Choroid plexus epithelial cell (primary cell): ENCODE measurements at regions not wholly inside any gene's neighbourhood (a gene's known extent, or its start where the extent isn't known, plus 50 kb on each side); places are given as distances from the start of the nearest gene placed in this dataset.
"Not testable (repeated sequence)": the region's sequence is repeated elsewhere in the genome, so short reads cannot be mapped to it uniquely, and the experiment has no call there.

Experiments used
- DNase-seq: peaks from one replicate; pipeline ENCODE4 v3.0.0-alpha.2; 2010; ENCODE audit warnings: low read depth
- H3K4me3 ChIP-seq: 2 replicates; pipeline ENCODE4 v1.5.1; 2011; ENCODE audit warnings: low read depth, mild to moderate bottlenecking, control low read depth, low read length, moderate library complexity
- CTCF ChIP-seq: conservative IDR thresholded peaks from 2 replicates; pipeline ENCODE4 v1.5.1; 2011; ENCODE audit warnings: low read depth, mild to moderate bottlenecking, control low read depth, inconsistent platforms, low read length, moderate library complexity

GRCh38 chr1:148264374-148265276, 112.5 kb upstream of the NBPF11 start:
- H3K4me3 ChIP-seq: peak overlapping the region; percentile 65
- no peak for TF ChIP-seq CTCF
- DNase-seq: peak; percentile 84

- no peak for TF ChIP-seq CTCF
- peak overlapping the region; percentile 65 for H3K4me3 ChIP-seq
- DNase-seq: no peak
These were observed 111.8 kb upstream of the NBPF11 start for GRCh38 chr1:148263906-148264255.

GRCh38 chr1:148263128-148263905, 111.2 kb upstream of the NBPF11 start:
- peak overlapping the region; percentile 65 for H3K4me3 ChIP-seq
- no peak for TF ChIP-seq CTCF
- peak; percentile 88 for DNase-seq

GRCh38 chr1:148261684-148262083, 109.6 kb upstream of the NBPF11 start:
- not testable (repeated sequence) for H3K4me3 ChIP-seq, DNase-seq

GRCh38 chr1:148257886-148258285, 105.8 kb upstream of the NBPF11 start:
- DNase-seq, H3K4me3 ChIP-seq: not testable (repeated sequence)

GRCh38 chr1:148254611-148255429, 102.7 kb upstream of the NBPF11 start:
- not testable (repeated sequence) for H3K4me3 ChIP-seq
- DNase-seq: peak; percentile 28
- TF ChIP-seq CTCF: peak; percentile 72

- not testable (repeated sequence) for H3K4me3 ChIP-seq, DNase-seq
These were observed 101.7 kb upstream of the NBPF11 start for GRCh38 chr1:148253808-148254207.

- not testable (repeated sequence) for DNase-seq, H3K4me3 ChIP-seq
These were observed 96.7 kb upstream of the NBPF11 start for GRCh38 chr1:148248798-148249197.

GRCh38 chr1:148246258-148246861, 94.3 kb upstream of the NBPF11 start:
- H3K4me3 ChIP-seq: peak overlapping the region; percentile 34
- DNase-seq: not testable (repeated sequence)

GRCh38 chr1:148245843-148246242, 93.8 kb upstream of the NBPF11 start:
- H3K4me3 ChIP-seq, DNase-seq: not testable (repeated sequence)

GRCh38 chr1:148245443-148245842, 93.4 kb upstream of the NBPF11 start:
- H3K4me3 ChIP-seq, DNase-seq: not testable (repeated sequence)

GRCh38 chr1:148233250-148233649, 81.2 kb upstream of the NBPF11 start:
- not testable (repeated sequence) for DNase-seq, H3K4me3 ChIP-seq

GRCh38 chr1:148228846-148229245, 76.8 kb upstream of the NBPF11 start:
- DNase-seq, H3K4me3 ChIP-seq: not testable (repeated sequence)
